ENCODE measurements at regions not wholly inside any gene's neighbourhood (a gene's known extent, or its start where the extent isn't known, plus 50 kb on each side); places are given as distances from the start of the nearest gene placed in this dataset.

- no peak for TF ChIP-seq CTCF (IDR thresholded peaks at IDR 0.05; ENCODE audit: low read length, missing control alignments)
- no peak overlapping the region for H3K4me3 ChIP-seq (replicated peaks; ENCODE audit: low read depth, low read length)
- no peak for DNase-seq (ENCODE audit: low read depth)
Observed at GRCh38 chr9:74322661-74323314, 174.3 kb upstream of the RORB start.

- no peak for DNase-seq (ENCODE audit: low read depth)
- no peak overlapping the region for H3K4me3 ChIP-seq (replicated peaks; ENCODE audit: low read depth, low read length)
- TF ChIP-seq CTCF (IDR thresholded peaks at IDR 0.05; ENCODE audit: low read length, missing control alignments), result no peak
Observed at GRCh38 chr9:74330487-74331214, 166.5 kb upstream of the RORB start.

DNA sequence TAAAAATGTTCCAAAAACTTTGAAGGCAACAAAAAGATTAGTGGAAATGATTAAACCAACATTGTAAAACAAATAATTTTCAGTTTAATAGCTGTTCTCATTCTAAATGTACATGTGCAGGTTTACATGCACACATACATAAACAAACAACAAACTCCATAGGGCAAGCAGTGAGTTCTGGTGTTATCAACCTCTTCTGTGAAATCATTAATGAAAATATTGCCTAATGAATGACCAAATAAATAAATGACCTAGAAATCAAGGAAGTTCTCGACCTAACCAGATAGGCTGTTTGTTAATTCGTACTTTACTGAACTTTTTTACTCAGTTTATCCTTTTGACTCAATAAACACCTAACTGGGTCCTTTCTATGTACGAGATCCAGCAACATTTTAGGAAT is 165.5 kb upstream of the RORB start:
- no peak overlapping the region for H3K4me3 ChIP-seq (replicated peaks; ENCODE audit: low read depth, low read length)
- DNase-seq (ENCODE audit: low read depth), result no peak
- no peak for TF ChIP-seq CTCF (IDR thresholded peaks at IDR 0.05; ENCODE audit: low read length, missing control alignments)

GRCh38 chr9:74333384-74334032 is 163.6 kb upstream of the RORB start:
- no peak overlapping the region for H3K4me3 ChIP-seq (replicated peaks; ENCODE audit: low read depth, low read length)
- TF ChIP-seq CTCF (IDR thresholded peaks at IDR 0.05; ENCODE audit: low read length, missing control alignments), result no peak
- no peak for DNase-seq (ENCODE audit: low read depth)

DNA sequence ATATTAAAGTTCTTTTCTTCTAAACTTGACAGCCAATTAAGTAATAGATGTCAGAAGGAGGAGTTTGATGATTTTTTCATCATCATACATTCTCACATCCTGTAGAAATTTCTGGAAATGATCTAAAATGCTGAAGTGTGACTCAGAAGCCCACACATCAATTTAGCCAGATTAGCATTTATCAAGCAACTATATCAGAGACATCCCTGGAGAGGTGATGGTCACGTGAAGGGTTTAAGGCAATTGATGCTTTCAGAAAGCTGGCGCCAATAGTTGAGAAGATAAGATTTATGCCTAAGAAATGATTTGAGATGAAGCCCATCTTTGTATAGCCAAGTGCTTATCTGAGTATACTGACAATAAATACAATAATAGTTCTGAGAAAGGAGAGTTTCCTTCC is 162.9 kb upstream of the RORB start:
- no peak overlapping the region for H3K4me3 ChIP-seq (replicated peaks; ENCODE audit: low read depth, low read length)
- no peak for DNase-seq (ENCODE audit: low read depth)
- no peak for TF ChIP-seq CTCF (IDR thresholded peaks at IDR 0.05; ENCODE audit: low read length, missing control alignments)

- DNase-seq (ENCODE audit: low read depth), result no peak
- H3K4me3 ChIP-seq (replicated peaks; ENCODE audit: low read depth, low read length), result no peak overlapping the region
- no peak for TF ChIP-seq CTCF (IDR thresholded peaks at IDR 0.05; ENCODE audit: low read length, missing control alignments)
Observed at GRCh38 chr9:74336161-74336560, 161.0 kb upstream of the RORB start.

Measured in fibroblast of pulmonary artery (primary cell).